HG03520 (cell line): ENCODE measurements at regions not wholly inside any gene's neighbourhood (a gene's known extent, or its start where the extent isn't known, plus 50 kb on each side); places are given as distances from the start of the nearest gene placed in this dataset.

Experiments
- ATAC-seq: cut with Tn5 transposase; IDR thresholded peaks from one replicate; pipeline ENCODE4 v1.9.1; 2021; ENCODE audit warnings: mild to moderate bottlenecking, moderate library complexity; ENCODE audit not compliant: unreplicated experiment

GRCh38 chr9:16153741-16154140, 600.9 kb downstream of the CCDC171 start:
- ATAC-seq, result no peak

GRCh38 chr9:16154521-16155078, 601.8 kb downstream of the CCDC171 start:
- ATAC-seq, result peak; percentile 73

- ATAC-seq, result no peak
Measured at GRCh38 chr9:16155878-16156277, 603.0 kb downstream of the CCDC171 start.

DNA sequence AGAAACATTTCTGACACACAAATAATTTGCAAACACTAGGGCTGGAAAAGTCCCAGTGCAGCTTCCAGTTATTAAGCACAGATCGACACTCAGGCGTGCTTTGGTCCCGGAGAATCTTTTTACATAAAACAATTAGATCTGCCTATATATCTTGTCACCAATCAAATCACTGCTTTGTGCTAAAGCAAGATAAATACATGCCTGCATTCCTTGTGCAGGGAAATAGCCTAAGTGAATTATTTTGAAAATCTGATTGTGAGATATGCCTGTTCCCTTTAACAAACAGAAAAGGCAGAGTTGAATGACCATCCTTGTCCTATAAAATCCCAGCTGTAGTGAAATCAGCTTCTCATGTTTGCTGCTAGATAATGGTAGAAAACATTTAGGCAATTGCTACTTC, 604.4 kb downstream of the CCDC171 start:
- ATAC-seq, result no peak

DNA sequence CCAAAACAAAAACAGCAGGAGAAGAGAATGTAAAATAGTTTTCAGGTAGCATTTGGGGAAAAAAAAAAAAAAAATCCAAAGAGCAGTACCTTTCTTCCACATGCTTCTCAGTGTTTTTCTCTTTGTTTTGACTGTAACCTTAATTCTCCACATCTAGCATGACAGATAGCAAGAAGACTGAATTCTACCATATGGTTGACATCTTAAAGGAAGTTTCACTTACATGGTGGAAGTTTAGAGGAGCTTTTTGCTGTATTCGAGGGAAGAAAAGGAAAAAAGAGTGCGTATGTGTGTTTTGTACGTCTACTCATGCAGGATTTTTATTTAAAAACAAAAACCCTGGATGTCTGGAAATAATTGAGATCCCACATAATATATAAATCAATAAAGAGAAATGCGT, 604.8 kb downstream of the CCDC171 start:
- ATAC-seq, result no peak

- ATAC-seq, result no peak
Measured at GRCh38 chr9:16158093-16158492, 605.2 kb downstream of the CCDC171 start.

DNA sequence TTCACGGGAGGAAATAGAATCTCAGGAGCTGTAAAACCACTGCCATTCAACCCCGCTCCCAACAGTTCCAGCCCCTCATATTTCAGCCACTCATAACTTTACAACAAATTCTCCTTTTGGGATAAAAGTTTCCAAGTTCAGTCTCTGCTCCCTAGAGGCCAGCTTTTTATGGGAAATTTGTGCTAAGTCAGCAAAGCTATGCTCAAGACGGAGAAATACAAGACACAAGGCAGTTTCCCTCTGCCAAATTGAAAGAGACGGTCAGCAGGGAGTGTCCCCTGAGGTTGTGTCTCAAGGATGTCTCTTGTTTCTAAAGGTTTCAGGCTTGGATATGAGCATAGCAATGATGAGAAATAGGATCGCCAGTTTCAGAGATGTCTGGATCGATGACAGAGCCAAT, 608.6 kb downstream of the CCDC171 start:
- no peak for ATAC-seq

DNA sequence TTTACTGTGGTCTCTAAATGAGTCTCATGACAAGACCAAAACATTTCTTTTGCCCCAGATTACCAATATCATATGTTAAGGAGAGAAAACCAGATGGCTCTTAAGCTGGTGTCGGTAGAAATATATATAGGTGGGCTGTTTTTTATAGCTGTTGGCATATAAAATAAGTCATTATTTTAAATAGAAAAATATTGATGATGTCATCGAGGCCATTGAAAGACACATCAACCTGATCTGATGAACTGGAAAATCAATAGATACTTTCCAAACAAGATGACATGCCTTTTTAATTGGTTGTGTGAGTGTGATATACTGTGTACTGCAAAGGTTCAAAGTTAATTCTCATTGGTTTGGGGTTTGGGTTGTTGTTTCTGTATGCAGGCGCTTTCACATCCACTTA, 617.3 kb downstream of the CCDC171 start:
- no peak for ATAC-seq

DNA sequence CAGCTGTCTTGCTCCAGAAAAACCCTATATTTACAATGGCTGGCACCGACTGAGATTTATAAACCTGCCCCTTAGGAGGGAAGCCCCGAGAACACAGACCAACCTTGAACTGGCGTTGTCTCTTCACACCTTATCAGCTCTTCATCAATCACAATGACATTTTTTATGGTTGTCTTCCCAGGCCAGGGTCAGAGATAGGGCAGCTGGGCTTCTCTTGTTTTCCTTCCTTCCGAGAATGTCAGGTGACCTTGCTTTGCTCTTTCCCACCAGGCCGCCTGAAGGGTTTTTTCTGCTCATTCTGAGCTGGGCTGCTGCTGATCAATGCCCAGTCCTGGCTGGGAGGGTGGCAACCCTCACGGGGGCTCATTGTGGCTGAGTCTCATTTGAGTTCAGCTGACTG, 619.1 kb downstream of the CCDC171 start:
- ATAC-seq, result no peak

DNA sequence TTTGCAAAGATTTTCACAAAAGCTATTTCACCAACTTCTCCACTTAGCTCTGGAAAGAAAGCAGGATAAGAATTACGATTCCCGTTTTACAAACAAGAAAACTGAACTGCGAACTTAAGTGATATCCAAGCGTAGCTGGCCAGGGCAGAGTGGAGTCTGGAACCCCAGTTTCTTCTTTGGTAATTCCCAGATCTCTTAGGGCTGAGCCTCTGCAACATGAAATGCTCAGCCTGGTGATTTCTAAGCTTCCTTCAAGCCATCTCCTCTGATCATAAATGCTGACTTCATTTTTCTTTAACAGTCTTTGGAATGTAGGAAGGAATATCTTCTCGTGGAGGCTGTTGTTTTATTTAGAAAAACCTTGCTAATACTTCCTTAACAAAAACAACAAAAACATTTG, 620.0 kb downstream of the CCDC171 start:
- ATAC-seq, result no peak

DNA sequence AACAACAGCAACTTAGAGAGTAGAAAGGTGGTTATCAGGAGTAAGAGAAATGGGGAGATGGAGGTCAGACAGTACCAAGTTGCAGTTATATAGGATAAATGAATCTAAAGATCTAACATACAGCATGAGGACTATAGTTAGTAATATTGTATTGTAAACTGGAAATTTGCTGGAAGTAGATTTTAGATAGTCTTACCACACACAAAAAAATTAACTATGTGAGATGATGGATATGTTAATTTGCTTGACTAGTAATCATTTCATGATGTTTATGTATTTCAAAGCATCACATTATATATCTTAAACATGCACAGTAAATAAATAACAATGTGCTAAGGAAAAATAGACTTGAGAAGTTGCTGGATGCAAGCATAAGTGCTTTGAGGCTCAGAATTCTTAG, 622.1 kb downstream of the CCDC171 start:
- ATAC-seq, result no peak

DNA sequence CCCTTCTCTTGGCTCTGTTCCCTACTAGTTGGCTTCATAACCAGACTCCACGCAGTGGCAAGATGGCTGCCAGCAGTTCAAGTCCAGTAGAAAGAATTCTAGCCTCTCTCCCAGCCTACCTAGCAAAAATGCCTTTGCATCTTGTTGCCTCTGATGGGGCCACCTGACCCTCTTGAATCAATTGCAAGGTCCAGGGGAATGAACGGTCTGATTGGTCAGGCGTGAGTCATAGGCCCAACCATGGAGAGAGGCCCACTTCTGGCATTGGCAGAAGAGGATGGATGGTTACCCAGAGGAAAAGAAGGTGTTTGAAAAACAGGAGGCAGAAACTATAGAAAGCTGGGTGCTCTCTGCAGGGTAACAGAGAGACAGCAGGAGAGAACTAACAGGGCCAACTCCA, 622.6 kb downstream of the CCDC171 start:
- no peak for ATAC-seq

DNA sequence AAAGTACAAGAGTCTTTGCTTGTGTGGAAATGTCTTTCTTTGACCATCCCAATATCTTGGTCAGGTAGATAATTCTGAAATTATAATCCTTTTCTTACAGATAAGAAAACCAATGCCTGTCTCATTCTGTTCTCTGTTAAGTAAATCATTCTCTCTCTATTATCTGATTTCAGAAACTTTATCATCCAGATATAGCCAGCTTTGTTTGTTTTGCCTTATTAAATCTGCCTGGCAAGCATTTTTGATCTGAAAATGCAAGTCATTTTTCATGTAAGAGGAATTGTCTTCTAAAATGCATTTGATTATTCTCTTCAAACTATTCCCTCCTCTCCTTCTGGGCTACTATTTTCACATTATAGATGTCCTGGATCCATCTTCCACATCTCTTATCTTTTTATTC, 625.5 kb downstream of the CCDC171 start:
- ATAC-seq, result no peak

GRCh38 chr9:16179566-16179965, 626.7 kb downstream of the CCDC171 start:
- no peak for ATAC-seq

- no peak for ATAC-seq
Measured at GRCh38 chr9:16180091-16180490, 627.2 kb downstream of the CCDC171 start.

DNA sequence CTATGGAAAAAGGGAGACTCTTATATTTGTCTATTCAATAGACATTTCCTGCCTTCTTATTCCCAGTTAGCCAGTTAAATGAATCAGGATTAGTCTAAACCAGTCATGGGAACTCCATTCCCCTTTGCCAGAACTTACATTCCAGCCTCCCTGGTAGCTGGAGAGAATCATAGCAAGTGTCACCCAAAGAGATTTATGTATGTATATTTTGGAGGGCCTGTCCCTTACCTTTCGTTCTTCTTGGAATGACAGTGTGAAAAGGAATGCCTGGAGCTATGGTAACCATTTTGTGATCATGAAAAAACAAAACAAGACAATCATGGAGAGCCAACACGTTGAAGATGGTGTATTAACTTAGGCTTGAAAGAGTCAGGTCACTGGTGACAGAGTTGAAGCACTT, 627.7 kb downstream of the CCDC171 start:
- no peak for ATAC-seq

- ATAC-seq, result no peak
Measured at GRCh38 chr9:16181539-16181938, 628.7 kb downstream of the CCDC171 start.

DNA sequence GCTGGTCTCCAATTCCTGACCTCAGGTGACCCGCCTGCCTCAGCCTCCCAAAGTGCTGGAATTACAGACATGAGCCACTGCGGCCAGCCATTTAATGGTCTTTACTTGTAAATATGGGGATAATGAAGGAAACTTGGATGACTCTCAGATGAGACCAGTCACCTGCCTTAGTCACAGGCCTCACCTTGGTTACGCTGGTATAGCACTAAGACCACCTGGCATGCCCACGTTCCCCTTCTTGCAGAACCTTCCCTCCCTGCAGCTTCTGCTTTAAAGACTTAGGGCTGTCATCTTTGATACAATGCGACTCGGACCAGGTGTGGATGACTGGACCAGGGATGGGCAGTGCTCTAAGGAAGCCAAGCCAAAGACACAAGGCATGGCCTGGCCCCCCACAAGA, 629.9 kb downstream of the CCDC171 start:
- no peak for ATAC-seq

DNA sequence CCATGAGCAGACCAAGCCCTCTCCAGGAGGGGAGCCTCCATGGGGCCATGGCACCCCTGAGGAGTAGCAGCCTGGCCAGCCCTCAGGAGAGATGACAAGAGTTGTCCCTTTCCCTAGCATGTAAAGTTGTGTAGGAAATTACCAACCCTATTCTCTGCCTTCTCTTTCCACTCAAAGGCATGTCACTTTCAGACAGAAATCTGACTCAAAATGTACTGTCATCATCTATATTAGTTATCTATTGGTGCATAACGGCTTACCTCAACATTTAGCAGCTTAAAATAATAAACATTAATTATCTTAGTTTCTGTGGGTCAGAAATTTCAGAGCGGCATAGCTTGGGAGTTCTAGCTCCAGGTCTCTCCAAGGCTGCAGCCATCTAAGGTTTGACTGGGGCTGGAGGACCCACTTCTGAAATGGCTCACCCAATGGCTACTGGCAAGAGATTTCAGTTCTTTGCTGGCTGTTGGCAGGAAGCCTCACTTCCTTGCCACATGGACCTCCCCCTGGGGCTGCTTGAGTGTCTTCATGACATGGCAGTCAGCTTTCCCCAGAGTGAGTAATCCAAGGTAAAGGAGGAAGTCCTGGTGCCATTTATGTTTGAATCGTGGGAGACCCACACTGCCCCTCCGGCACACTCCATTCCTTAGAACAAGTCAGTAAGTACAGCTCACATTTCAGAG, 632.3 kb downstream of the CCDC171 start:
- no peak for ATAC-seq

DNA sequence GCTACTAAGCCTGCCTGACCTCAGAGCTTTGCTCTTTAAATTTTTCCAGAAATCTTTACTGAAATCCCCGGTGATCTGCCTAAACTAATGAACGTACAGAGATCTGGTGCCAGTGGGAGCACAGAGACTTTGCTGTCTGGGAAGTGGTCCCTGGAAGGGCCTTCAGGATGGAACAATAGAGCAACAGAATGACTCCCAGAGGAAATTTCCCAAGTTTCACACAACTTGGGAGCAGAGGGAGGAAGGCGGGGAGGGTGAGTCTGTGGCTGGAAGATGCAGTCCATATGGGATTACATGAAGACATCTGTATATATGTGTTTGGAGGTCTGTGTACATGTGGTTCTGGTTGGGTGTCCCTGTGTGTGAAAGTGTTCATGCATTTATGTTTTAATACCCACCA, 638.3 kb downstream of the CCDC171 start:
- ATAC-seq, result no peak

GRCh38 chr9:16191691-16192402, 639.0 kb downstream of the CCDC171 start:
- no peak for ATAC-seq

GRCh38 chr9:16192403-16193017, 639.7 kb downstream of the CCDC171 start:
- no peak for ATAC-seq
